HT1080 (cell line): ENCODE measurements at regions not wholly inside any gene's neighbourhood (a gene's known extent, or its start where the extent isn't known, plus 50 kb on each side); places are given as distances from the start of the nearest gene placed in this dataset.
A peak's percentile ranks its signal among the peaks of the same experiment; 100 is the strongest.
"Not testable (repeated sequence)": the region's sequence is repeated elsewhere in the genome, so short reads cannot be mapped to it uniquely, and the experiment has no call there.

Experiments
- DNase-seq: peaks from one replicate; pipeline ENCODE4 v3.0.0-alpha.2; 2015; ENCODE audit warnings: low read depth

GRCh38 chr3:70647094-70647493, 334.7 kb upstream of the MDFIC2 start:
- no peak for DNase-seq

- DNase-seq: no peak
These were observed 334.2 kb upstream of the MDFIC2 start for GRCh38 chr3:70646635-70647034.

GRCh38 chr3:70640481-70640880, 328.0 kb upstream of the MDFIC2 start:
- DNase-seq: no peak

- DNase-seq: no peak
These were observed 322.9 kb upstream of the MDFIC2 start for GRCh38 chr3:70635301-70635700.

GRCh38 chr3:70631716-70632307, 319.4 kb upstream of the MDFIC2 start:
- DNase-seq: no peak

GRCh38 chr3:70621451-70621850, 309.0 kb upstream of the MDFIC2 start:
- DNase-seq: peak; percentile 3

- no peak for DNase-seq
These were observed 308.5 kb upstream of the MDFIC2 start for GRCh38 chr3:70620956-70621355.

GRCh38 chr3:70620367-70620766, 307.9 kb upstream of the MDFIC2 start:
- no peak for DNase-seq

- DNase-seq: no peak
These were observed 305.7 kb upstream of the MDFIC2 start for GRCh38 chr3:70618151-70618550.

GRCh38 chr3:70617349-70617748, 304.9 kb upstream of the MDFIC2 start:
- not testable (repeated sequence) for DNase-seq

- no peak for DNase-seq
These were observed 302.8 kb upstream of the MDFIC2 start for GRCh38 chr3:70615286-70615685.

GRCh38 chr3:70614111-70614510, 301.7 kb upstream of the MDFIC2 start:
- peak; percentile 5 for DNase-seq

- no peak for DNase-seq
These were observed 300.5 kb upstream of the MDFIC2 start for GRCh38 chr3:70612920-70613319.

- not testable (repeated sequence) for DNase-seq
These were observed 299.3 kb upstream of the MDFIC2 start for GRCh38 chr3:70611667-70612277.

- DNase-seq: no peak
These were observed 296.0 kb upstream of the MDFIC2 start for GRCh38 chr3:70608434-70608833.

- DNase-seq: no peak
These were observed 295.0 kb upstream of the MDFIC2 start for GRCh38 chr3:70607469-70607868.

- DNase-seq: no peak
These were observed 293.6 kb upstream of the MDFIC2 start for GRCh38 chr3:70606018-70606417.

- DNase-seq: no peak
These were observed 290.7 kb upstream of the MDFIC2 start for GRCh38 chr3:70603103-70603502.

- no peak for DNase-seq
These were observed 284.9 kb upstream of the MDFIC2 start for GRCh38 chr3:70597312-70597711.

GRCh38 chr3:70583682-70584081, 271.2 kb upstream of the MDFIC2 start:
- DNase-seq: no peak

GRCh38 chr3:70582803-70583202, 270.4 kb upstream of the MDFIC2 start:
- DNase-seq: no peak

- peak; percentile 4 for DNase-seq
These were observed 267.6 kb upstream of the MDFIC2 start for GRCh38 chr3:70580021-70580420.

GRCh38 chr3:70571696-70572095, 259.3 kb upstream of the MDFIC2 start:
- DNase-seq: no peak

GRCh38 chr3:70570584-70570983, 258.1 kb upstream of the MDFIC2 start:
- DNase-seq: no peak
